ENCODE measurements at regions not wholly inside any gene's neighbourhood (a gene's known extent, or its start where the extent isn't known, plus 50 kb on each side); places are given as distances from the start of the nearest gene placed in this dataset.

DNA sequence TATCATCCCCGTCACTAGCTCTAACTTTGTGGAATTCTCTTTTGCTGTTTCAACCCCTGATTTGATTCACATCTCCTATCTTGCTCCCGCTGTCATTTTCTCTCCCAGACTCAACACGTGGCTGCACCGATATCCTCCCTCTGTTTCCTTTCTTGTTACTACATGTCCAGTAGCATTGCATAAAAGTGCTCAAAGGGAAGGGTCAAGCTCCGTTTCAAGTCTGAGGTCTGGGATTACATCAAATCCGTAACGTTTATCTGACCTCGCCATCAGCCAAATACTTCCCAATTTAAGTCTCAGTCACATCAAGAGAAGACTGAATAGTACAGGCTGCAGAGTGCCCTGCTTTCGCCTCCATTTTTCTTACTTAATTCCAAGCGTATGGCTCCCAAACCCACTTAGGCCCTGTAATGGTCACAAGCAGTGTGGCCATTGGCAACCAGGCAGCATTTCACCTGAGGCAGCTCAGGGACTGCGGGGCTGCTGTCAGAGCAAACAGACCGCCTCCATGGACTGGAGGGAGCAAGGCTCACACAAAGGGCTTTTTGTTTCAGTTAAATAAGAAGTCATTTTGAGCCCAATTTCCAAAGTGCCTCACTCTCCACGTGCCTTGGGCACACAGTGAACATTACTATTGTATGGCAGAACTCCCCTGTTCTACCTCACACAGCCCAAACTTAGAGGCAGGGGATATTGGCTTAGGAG is 217.8 kb downstream of the BCL11A start:
- ATAC-seq = no peak
- TF ChIP-seq, protein P1, sequence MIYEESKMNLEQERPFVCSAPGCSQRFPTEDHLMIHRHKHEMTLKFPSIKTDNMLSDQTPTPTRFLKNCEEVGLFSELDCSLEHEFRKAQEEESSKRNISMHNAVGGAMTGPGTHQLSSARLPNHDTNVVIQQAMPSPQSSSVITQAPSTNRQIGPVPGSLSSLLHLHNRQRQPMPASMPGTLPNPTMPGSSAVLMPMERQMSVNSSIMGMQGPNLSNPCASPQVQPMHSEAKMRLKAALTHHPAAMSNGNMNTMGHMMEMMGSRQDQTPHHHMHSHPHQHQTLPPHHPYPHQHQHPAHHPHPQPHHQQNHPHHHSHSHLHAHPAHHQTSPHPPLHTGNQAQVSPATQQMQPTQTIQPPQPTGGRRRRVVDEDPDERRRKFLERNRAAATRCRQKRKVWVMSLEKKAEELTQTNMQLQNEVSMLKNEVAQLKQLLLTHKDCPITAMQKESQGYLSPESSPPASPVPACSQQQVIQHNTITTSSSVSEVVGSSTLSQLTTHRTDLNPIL (CRISPR knock-in tag; IDR thresholded peaks at IDR 0.05; ENCODE audit: low read depth) = no peak
- TF ChIP-seq ISL1 (CRISPR knock-in tag; IDR thresholded peaks at IDR 0.05) (no peak), PPARA (CRISPR knock-in tag; IDR thresholded peaks at IDR 0.05; ENCODE audit: borderline replicate concordance) (no peak), ESRRG (CRISPR knock-in tag; IDR thresholded peaks at IDR 0.05) (no peak), ZNF70 (CRISPR knock-in tag; IDR thresholded peaks at IDR 0.05) (no peak), GLIS3 (CRISPR knock-in tag; IDR thresholded peaks at IDR 0.05) (no peak), CSDC2 (CRISPR knock-in tag; IDR thresholded peaks at IDR 0.05) (no peak), BACH2 (CRISPR knock-in tag; IDR thresholded peaks at IDR 0.05; ENCODE audit: borderline replicate concordance) (no peak), ARNTL (CRISPR knock-in tag; IDR thresholded peaks at IDR 0.05; ENCODE audit: borderline replicate concordance, low read depth) (no peak), TCF4 (CRISPR knock-in tag; IDR thresholded peaks at IDR 0.05; ENCODE audit: borderline replicate concordance) (no peak), ZC3H10 (CRISPR knock-in tag; IDR thresholded peaks at IDR 0.05) (no peak), ZFP30 (CRISPR knock-in tag; IDR thresholded peaks at IDR 0.05) (no peak), ZNF565 (CRISPR knock-in tag; conservative IDR thresholded peaks at IDR 0.05; ENCODE audit: low read depth) (no peak)

DNA sequence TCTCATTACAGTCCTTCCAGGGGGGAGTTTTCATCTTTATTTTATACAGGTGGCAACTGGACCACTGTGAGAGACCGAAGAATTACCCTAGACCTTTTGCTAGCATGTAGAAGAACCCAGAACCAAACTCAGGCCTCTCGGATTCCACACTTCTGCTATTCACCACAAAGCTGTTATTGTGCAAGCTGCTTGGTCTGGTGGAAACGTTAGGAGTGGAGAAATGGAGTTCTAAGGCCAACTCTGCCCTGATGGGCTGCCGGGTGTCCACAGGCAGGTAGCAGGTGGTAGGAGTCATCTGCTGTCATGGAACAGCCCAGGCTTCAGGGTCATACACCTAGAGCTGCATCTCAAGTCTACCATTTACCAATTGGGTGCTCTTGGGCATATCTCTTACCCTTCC is 218.8 kb downstream of the BCL11A start:
- TF ChIP-seq ZFP3 (CRISPR knock-in tag; IDR thresholded peaks at IDR 0.05) (no peak), ISL1 (CRISPR knock-in tag; IDR thresholded peaks at IDR 0.05) (no peak), ZNF70 (CRISPR knock-in tag; IDR thresholded peaks at IDR 0.05) (no peak), CSDC2 (CRISPR knock-in tag; IDR thresholded peaks at IDR 0.05) (no peak), ZNF8 (CRISPR knock-in tag; IDR thresholded peaks at IDR 0.05) (no peak), ARNTL (CRISPR knock-in tag; IDR thresholded peaks at IDR 0.05; ENCODE audit: borderline replicate concordance, low read depth) (no peak), ZFP30 (CRISPR knock-in tag; IDR thresholded peaks at IDR 0.05) (no peak), SNAI2 (CRISPR knock-in tag; IDR thresholded peaks at IDR 0.05) (no peak), RARB (CRISPR knock-in tag; IDR thresholded peaks at IDR 0.05) (no peak), ZC3H10 (CRISPR knock-in tag; IDR thresholded peaks at IDR 0.05) (no peak), TCF4 (CRISPR knock-in tag; IDR thresholded peaks at IDR 0.05; ENCODE audit: borderline replicate concordance) (no peak)
- TF ChIP-seq, protein P1 (CRISPR knock-in tag; IDR thresholded peaks at IDR 0.05; ENCODE audit: low read depth) = no peak
- TF ChIP-seq, protein P2, sequence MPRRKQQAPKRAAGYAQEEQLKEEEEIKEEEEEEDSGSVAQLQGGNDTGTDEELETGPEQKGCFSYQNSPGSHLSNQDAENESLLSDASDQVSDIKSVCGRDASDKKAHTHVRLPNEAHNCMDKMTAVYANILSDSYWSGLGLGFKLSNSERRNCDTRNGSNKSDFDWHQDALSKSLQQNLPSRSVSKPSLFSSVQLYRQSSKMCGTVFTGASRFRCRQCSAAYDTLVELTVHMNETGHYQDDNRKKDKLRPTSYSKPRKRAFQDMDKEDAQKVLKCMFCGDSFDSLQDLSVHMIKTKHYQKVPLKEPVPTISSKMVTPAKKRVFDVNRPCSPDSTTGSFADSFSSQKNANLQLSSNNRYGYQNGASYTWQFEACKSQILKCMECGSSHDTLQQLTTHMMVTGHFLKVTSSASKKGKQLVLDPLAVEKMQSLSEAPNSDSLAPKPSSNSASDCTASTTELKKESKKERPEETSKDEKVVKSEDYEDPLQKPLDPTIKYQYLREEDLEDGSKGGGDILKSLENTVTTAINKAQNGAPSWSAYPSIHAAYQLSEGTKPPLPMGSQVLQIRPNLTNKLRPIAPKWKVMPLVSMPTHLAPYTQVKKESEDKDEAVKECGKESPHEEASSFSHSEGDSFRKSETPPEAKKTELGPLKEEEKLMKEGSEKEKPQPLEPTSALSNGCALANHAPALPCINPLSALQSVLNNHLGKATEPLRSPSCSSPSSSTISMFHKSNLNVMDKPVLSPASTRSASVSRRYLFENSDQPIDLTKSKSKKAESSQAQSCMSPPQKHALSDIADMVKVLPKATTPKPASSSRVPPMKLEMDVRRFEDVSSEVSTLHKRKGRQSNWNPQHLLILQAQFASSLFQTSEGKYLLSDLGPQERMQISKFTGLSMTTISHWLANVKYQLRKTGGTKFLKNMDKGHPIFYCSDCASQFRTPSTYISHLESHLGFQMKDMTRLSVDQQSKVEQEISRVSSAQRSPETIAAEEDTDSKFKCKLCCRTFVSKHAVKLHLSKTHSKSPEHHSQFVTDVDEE (CRISPR knock-in tag; IDR thresholded peaks at IDR 0.05) = no peak
- ATAC-seq = no peak

DNA sequence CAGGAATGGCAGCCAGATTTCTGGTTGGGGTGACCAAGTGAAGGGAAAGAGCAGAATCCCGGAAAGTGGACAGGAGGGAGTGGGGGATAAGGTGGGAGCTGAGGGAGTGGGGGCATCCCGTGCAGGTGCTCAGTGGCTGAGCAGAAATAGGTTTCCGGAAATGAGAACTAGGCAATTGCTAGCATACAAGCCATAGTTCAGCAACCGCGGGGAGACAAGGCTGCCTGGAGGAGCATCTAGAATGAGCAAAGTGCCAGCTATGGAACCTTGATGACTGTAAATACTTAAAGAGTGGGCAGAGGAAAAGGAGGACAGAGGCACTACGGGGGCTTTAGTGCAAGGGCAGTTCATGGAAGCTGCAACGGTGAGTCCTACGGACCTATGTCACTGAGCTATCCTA is 220.2 kb downstream of the BCL11A start:
- ATAC-seq = no peak
- TF ChIP-seq TOX (CRISPR knock-in tag; IDR thresholded peaks at IDR 0.05; ENCODE audit: borderline replicate concordance) (no peak), OSR1 (CRISPR knock-in tag; IDR thresholded peaks at IDR 0.05) (no peak), ZNF565 (CRISPR knock-in tag; conservative IDR thresholded peaks at IDR 0.05; ENCODE audit: low read depth) (no peak), ZFP30 (CRISPR knock-in tag; IDR thresholded peaks at IDR 0.05) (no peak), ZNF70 (CRISPR knock-in tag; IDR thresholded peaks at IDR 0.05) (no peak), ESRRG (CRISPR knock-in tag; IDR thresholded peaks at IDR 0.05) (no peak), ZC3H10 (CRISPR knock-in tag; IDR thresholded peaks at IDR 0.05) (no peak)
- TF ChIP-seq, protein P2 (CRISPR knock-in tag; IDR thresholded peaks at IDR 0.05) = no peak
